NOMO-1 treated with DMSO at 0.1 percent for 48 hours (cell line): ENCODE measurements at regions not wholly inside any gene's neighbourhood (a gene's known extent, or its start where the extent isn't known, plus 50 kb on each side); places are given as distances from the start of the nearest gene placed in this dataset.
"Not testable (repeated sequence)": the region's sequence is repeated elsewhere in the genome, so short reads cannot be mapped to it uniquely, and the experiment has no call there.

Source experiments
- DNase-seq: peaks from one replicate; lab custom pipeline; 2025; ENCODE audit not compliant: unreplicated experiment; lab: John Stamatoyannopoulos, UW

- DNase-seq = no peak
Measured at GRCh38 chr16:63458846-63459245, 1422.6 kb upstream of the CDH8 start.

GRCh38 chr16:63457869-63458268, 1421.6 kb upstream of the CDH8 start:
- DNase-seq = no peak

- no peak for DNase-seq
Measured at GRCh38 chr16:63453261-63453660, 1417.0 kb upstream of the CDH8 start.

GRCh38 chr16:63447121-63447520, 1410.9 kb upstream of the CDH8 start:
- no peak for DNase-seq

- no peak for DNase-seq
Measured at GRCh38 chr16:63442246-63442645, 1406.0 kb upstream of the CDH8 start.

- no peak for DNase-seq
Measured at GRCh38 chr16:63426275-63426870, 1390.1 kb upstream of the CDH8 start.

- no peak for DNase-seq
Measured at GRCh38 chr16:63422715-63423114, 1386.5 kb upstream of the CDH8 start.

- DNase-seq = no peak
Measured at GRCh38 chr16:63416712-63417111, 1380.5 kb upstream of the CDH8 start.

GRCh38 chr16:63415014-63415413, 1378.8 kb upstream of the CDH8 start:
- no peak for DNase-seq

- DNase-seq = no peak
Measured at GRCh38 chr16:63410594-63410993, 1374.4 kb upstream of the CDH8 start.

GRCh38 chr16:63403792-63404191, 1367.6 kb upstream of the CDH8 start:
- DNase-seq = no peak

- DNase-seq = not testable (repeated sequence)
Measured at GRCh38 chr16:63388277-63388676, 1352.0 kb upstream of the CDH8 start.

- DNase-seq = no peak
Measured at GRCh38 chr16:63385714-63386432, 1349.6 kb upstream of the CDH8 start.

- DNase-seq = no peak
Measured at GRCh38 chr16:63373744-63374143, 1337.5 kb upstream of the CDH8 start.

GRCh38 chr16:63372815-63373214, 1336.6 kb upstream of the CDH8 start:
- DNase-seq = no peak

- no peak for DNase-seq
Measured at GRCh38 chr16:63372283-63372682, 1336.0 kb upstream of the CDH8 start.

GRCh38 chr16:63365649-63366304, 1329.5 kb upstream of the CDH8 start:
- DNase-seq = no peak

- DNase-seq = no peak
Measured at GRCh38 chr16:63363738-63364137, 1327.5 kb upstream of the CDH8 start.

GRCh38 chr16:63361032-63361624, 1324.9 kb upstream of the CDH8 start:
- DNase-seq = peak; percentile 44

GRCh38 chr16:63349961-63350360, 1313.7 kb upstream of the CDH8 start:
- DNase-seq = no peak

- DNase-seq = no peak
Measured at GRCh38 chr16:63346000-63346399, 1309.8 kb upstream of the CDH8 start.

- no peak for DNase-seq
Measured at GRCh38 chr16:63337264-63337663, 1301.0 kb upstream of the CDH8 start.
